IMR-90 (cell line): ENCODE measurements at regions not wholly inside any gene's neighbourhood (a gene's known extent, or its start where the extent isn't known, plus 50 kb on each side); places are given as distances from the start of the nearest gene placed in this dataset.

Experiments used
- ATAC-seq: fragments of 200-7000 bp; cut with Tn5 transposase; 2 replicates; pipeline ENCODE4 v1.9.1; 2020; ENCODE audit warnings: low read depth, mild to moderate bottlenecking, moderate library complexity
- BruUV-seq: library from RNA; stranded (reverse); fragments of 400-500 nt; replicated peaks from 2 replicates; lab custom pipeline; 2021; lab: Mats Ljungman, UMichigan
- CTCF ChIA-PET: fragments of 300-600 bp; formaldehyde crosslinking; extraction: SDS; loops from one replicate; lab custom pipeline; 2021; ENCODE audit warnings: antibody characterized with exemption; lab: Yijun Ruan, JAX
- POLR2A ChIA-PET: fragments of 300-600 bp; sonication (Branson Sonifier 250); formaldehyde crosslinking; loops from one replicate; lab custom pipeline; 2022; ENCODE audit warnings: antibody characterized with exemption; ENCODE audit not compliant: unreplicated experiment; lab: Charles Lee
- DNase-seq: peaks from one replicate; pipeline ENCODE4 v3.0.0; 2013
- H2AFZ ChIP-seq: replicated peaks from 2 replicates; pipeline ENCODE3; 2013; ENCODE audit warnings: low read length, mild to moderate bottlenecking; ENCODE audit not compliant: poor library complexity
- H2AK5ac ChIP-seq: 2 replicates; pipeline ENCODE4 v1.6.1; 2013; ENCODE audit warnings: low read depth, low read length, inconsistent platforms
- H2AK9ac ChIP-seq: replicated peaks from 2 replicates; pipeline ENCODE3; 2013; ENCODE audit warnings: mild to moderate bottlenecking, low read depth, low read length, moderate library complexity; ENCODE audit not compliant: poor library complexity
- H2BK120ac ChIP-seq: 2 replicates; pipeline ENCODE4 v1.6.1; 2013; ENCODE audit warnings: low read depth, low read length, inconsistent platforms
- H2BK15ac ChIP-seq: 3 replicates; pipeline ENCODE4 v1.6.1; 2013; ENCODE audit warnings: low read depth, low read length, inconsistent platforms
- H2BK20ac ChIP-seq: 2 replicates; pipeline ENCODE4 v1.6.1; 2013; ENCODE audit warnings: low read depth, mild to moderate bottlenecking, inconsistent platforms, low read length, moderate library complexity
- H2BK5ac ChIP-seq: 2 replicates; pipeline ENCODE4 v1.6.1; 2013; ENCODE audit warnings: mild to moderate bottlenecking, low read depth, low read length, inconsistent platforms; ENCODE audit not compliant: poor library complexity, severe bottlenecking
- H3K14ac ChIP-seq: replicated peaks from 2 replicates; pipeline ENCODE4 v1.6.1; 2013; ENCODE audit warnings: low read depth, low read length, inconsistent platforms
- H3K18ac ChIP-seq: 2 replicates; pipeline ENCODE4 v1.6.1; 2013; ENCODE audit warnings: low read depth, low read length, control low read depth
- H3K23ac ChIP-seq: 2 replicates; pipeline ENCODE4 v1.6.1; 2013; ENCODE audit warnings: low read depth, low read length, inconsistent platforms
- H3K27ac ChIP-seq: 2 replicates; pipeline ENCODE4 v1.5.1; 2013; ENCODE audit warnings: mild to moderate bottlenecking, control low read depth, low read length; ENCODE audit not compliant: insufficient read depth
- H3K27me3 ChIP-seq: 2 replicates; pipeline ENCODE4 v1.6.1; 2013; ENCODE audit warnings: low read length; ENCODE audit not compliant: control insufficient read depth, insufficient read depth
- H3K36me3 ChIP-seq: 2 replicates; pipeline ENCODE4 v1.6.1; 2013; ENCODE audit warnings: low read length, mixed read lengths; ENCODE audit not compliant: control insufficient read depth, insufficient read depth
- H3K4ac ChIP-seq: 2 replicates; pipeline ENCODE4 v1.6.1; 2013; ENCODE audit warnings: low read depth, low read length, inconsistent platforms
- H3K4me1 ChIP-seq: 2 replicates; pipeline ENCODE4 v1.6.1; 2013; ENCODE audit warnings: low read length, mixed read lengths; ENCODE audit not compliant: control insufficient read depth, insufficient read depth
- H3K4me2 ChIP-seq: 2 replicates; pipeline ENCODE4 v1.6.1; 2013; ENCODE audit warnings: low read depth, mild to moderate bottlenecking, control low read depth, low read length, moderate library complexity
- H3K4me3 ChIP-seq: 2 replicates; pipeline ENCODE4 v1.5.1; 2013; ENCODE audit warnings: low read depth, mild to moderate bottlenecking, control low read depth, low read length, moderate library complexity; ENCODE audit not compliant: insufficient read depth
- H3K56ac ChIP-seq: 2 replicates; pipeline ENCODE4 v1.6.1; 2013; ENCODE audit warnings: low read length, inconsistent platforms; ENCODE audit not compliant: insufficient read depth; ENCODE audit errors: extremely low read depth
- H3K79me1 ChIP-seq, 2 experiments: 2 replicates each; pipeline ENCODE4 v1.6.1; 2013; ENCODE audit warnings: low read length in 2 of 2, inconsistent platforms in 1 of 2, low read depth in 1 of 2
- H3K9ac ChIP-seq: 2 replicates; pipeline ENCODE4 v1.6.1; 2013; ENCODE audit warnings: low read depth, low read length, control low read depth
- H3K9me1 ChIP-seq: 2 replicates; pipeline ENCODE4 v1.6.1; 2013; ENCODE audit warnings: low read length, inconsistent platforms; ENCODE audit not compliant: insufficient read depth
- H3K9me3 ChIP-seq: 2 replicates; pipeline ENCODE4 v1.6.1; 2013; ENCODE audit warnings: low read length; ENCODE audit not compliant: control insufficient read depth, insufficient read depth
- H4K20me1 ChIP-seq: 2 replicates; pipeline ENCODE4 v1.6.1; 2013; ENCODE audit warnings: low read length, inconsistent platforms; ENCODE audit not compliant: insufficient read depth
- H4K5ac ChIP-seq: 2 replicates; pipeline ENCODE4 v1.6.1; 2013; ENCODE audit warnings: mild to moderate bottlenecking, low read depth, low read length, control low read depth
- H4K8ac ChIP-seq, 2 experiments: 2 replicates each; pipeline ENCODE4 v1.6.1; 2013; ENCODE audit warnings: low read depth in 2 of 2, low read length in 2 of 2, control low read depth in 1 of 2, inconsistent platforms in 1 of 2
- H4K91ac ChIP-seq: 2 replicates; pipeline ENCODE4 v1.6.1; 2013; ENCODE audit warnings: low read depth, low read length, inconsistent platforms; ENCODE audit not compliant: insufficient read depth
- BHLHE40 ChIP-seq: fragments of 150-350 bp; IDR thresholded peaks from 2 replicates; pipeline ENCODE4 v1.6.1; 2016; ENCODE audit warnings: mild to moderate bottlenecking, low read depth, low read length
- CHD1 ChIP-seq: IDR thresholded peaks from 2 replicates; pipeline ENCODE4 v1.6.1; 2012; ENCODE audit warnings: low read depth, low read length, improper control_type of control experiment
- NFE2L2 ChIP-seq: fragments of 150-350 bp; IDR thresholded peaks from 2 replicates; pipeline ENCODE4 v1.6.1; 2016; ENCODE audit warnings: low read depth, mild to moderate bottlenecking, low read length
- RCOR1 ChIP-seq: IDR thresholded peaks from 2 replicates; pipeline ENCODE4 v1.6.1; 2012; ENCODE audit warnings: mild to moderate bottlenecking, low read length, improper control_type of control experiment; ENCODE audit not compliant: insufficient replicate concordance
- WGBS, 2 experiments: methylation state at CpG; one replicate each; pipeline versions ENCODE4 v1.1.5 to v1.1.7; 2013; ENCODE audit warnings: missing lambda C conversion rate in 2 of 2; ENCODE audit not compliant: insufficient read length in 1 of 2; ENCODE audit errors: extremely low coverage in 2 of 2; 5-methylcytosine and 5-hydroxymethylcytosine counted together
- dilution Hi-C: fragments of 300-500 bp; cut with HindIII; formaldehyde crosslinking; loops from one replicate; pipeline ENCODE4 v1.14.3; 2018; ENCODE audit warnings: low sequenced_read_pairs; ENCODE audit not compliant: unreplicated experiment
- in situ Hi-C: fragments of 300-500 bp; cut with MboI; formaldehyde crosslinking; loops from 3 replicates; pipeline ENCODE4 v1.14.3; 2019; ENCODE audit warnings: low sequenced_read_pairs, inconsistent platforms, mixed read lengths
- intact Hi-C: fragments of 100-400 bp; cut with micrococcal nuclease; formaldehyde crosslinking; loops from 2 replicates; pipeline ENCODE4 v1.10.0; 2022
- TF ChIP-seq, protein P1 (sequence below): fragments of 150-350 bp; IDR thresholded peaks from 2 replicates; pipeline ENCODE4 v1.6.1; 2017; ENCODE audit warnings: mild to moderate bottlenecking, antibody characterized with exemption, low read length, low read depth
- TF ChIP-seq, protein P2 (sequence below): fragments of 150-350 bp; IDR thresholded peaks from 2 replicates; pipeline ENCODE4 v1.6.1; 2016; ENCODE audit warnings: low read depth, mild to moderate bottlenecking, low read length, moderate library complexity, borderline replicate concordance

DNA sequence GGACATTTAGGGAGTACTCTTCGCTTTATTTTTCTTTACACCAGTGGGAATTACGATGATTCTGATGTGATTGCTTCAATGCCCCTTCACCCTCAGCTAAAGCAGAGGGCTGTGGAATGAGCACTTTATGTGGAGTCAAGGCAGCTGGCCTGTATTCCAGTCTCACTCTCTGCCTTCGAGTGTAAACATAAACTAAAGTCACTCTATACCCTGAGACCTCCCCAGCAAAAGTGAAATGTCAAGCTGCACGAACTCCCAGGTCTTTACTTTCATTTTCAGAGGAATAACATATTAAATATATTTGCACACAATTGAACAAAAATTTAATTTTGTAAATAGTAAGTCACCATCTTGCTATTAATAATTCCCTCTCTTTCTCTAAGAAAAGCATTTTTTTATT, 557.1 kb downstream of the DACH1 start:
- no peaks in the 10 kb centered on the region for H3K36me3 ChIP-seq
- no peak overlapping the region for H2AFZ ChIP-seq
- H2BK5ac ChIP-seq = no peak overlapping the region
- no peaks in the 10 kb centered on the region for H4K20me1 ChIP-seq
- no peaks in the 10 kb centered on the region for H3K79me1 ChIP-seq
- H3K4me2 ChIP-seq = peak overlapping the region; percentile 85; the same call in 1 of the 2 replicates
- no peak overlapping the region for H3K56ac ChIP-seq
- H3K23ac ChIP-seq = no peak overlapping the region
- CTCF ChIA-PET = no interaction called here
- no peak overlapping the region for H3K4me3 ChIP-seq
- DNase-seq = no peak
- H2AK9ac ChIP-seq = no peak overlapping the region
- in situ Hi-C loops = loop anchor here (25.0 kb wide), 1 partner anchor 1252 kb away; no protein-coding TSS in a partner anchor
- H3K14ac ChIP-seq = no peak overlapping the region
- dilution Hi-C loops = no loop called here
- no peak overlapping the region for H4K8ac ChIP-seq
- POLR2A ChIA-PET = no interaction called here
- no peak overlapping the region for H4K5ac ChIP-seq
- intact Hi-C loops = loop anchor here (10.0 kb wide), 1 partner anchor 1255 kb away; no protein-coding TSS in a partner anchor
- BruUV-seq = no TSS peak
- H3K18ac ChIP-seq = no peak overlapping the region
- no peak overlapping the region for H4K91ac ChIP-seq
- H3K4me1 ChIP-seq = no peaks in the 10 kb centered on the region
- TF ChIP-seq NFE2L2 (no peak), CHD1 (no peak), BHLHE40 (no peak), RCOR1 (no peak)
- TF ChIP-seq, protein P1, sequence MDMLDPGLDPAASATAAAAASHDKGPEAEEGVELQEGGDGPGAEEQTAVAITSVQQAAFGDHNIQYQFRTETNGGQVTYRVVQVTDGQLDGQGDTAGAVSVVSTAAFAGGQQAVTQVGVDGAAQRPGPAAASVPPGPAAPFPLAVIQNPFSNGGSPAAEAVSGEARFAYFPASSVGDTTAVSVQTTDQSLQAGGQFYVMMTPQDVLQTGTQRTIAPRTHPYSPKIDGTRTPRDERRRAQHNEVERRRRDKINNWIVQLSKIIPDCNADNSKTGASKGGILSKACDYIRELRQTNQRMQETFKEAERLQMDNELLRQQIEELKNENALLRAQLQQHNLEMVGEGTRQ = no peak
- TF ChIP-seq, protein P2, sequence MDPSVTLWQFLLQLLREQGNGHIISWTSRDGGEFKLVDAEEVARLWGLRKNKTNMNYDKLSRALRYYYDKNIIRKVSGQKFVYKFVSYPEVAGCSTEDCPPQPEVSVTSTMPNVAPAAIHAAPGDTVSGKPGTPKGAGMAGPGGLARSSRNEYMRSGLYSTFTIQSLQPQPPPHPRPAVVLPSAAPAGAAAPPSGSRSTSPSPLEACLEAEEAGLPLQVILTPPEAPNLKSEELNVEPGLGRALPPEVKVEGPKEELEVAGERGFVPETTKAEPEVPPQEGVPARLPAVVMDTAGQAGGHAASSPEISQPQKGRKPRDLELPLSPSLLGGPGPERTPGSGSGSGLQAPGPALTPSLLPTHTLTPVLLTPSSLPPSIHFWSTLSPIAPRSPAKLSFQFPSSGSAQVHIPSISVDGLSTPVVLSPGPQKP = no peak
- no CpG with 5 or more reads among the region's 4 CpGs for WGBS, 2 experiments
- no peak overlapping the region for H2BK20ac ChIP-seq
- no peak overlapping the region for H3K4ac ChIP-seq
- H3K9me1 ChIP-seq = no peaks in the 10 kb centered on the region
- no peaks in the 10 kb centered on the region for H3K9me3 ChIP-seq
- H3K9ac ChIP-seq = no peak overlapping the region
- H2BK120ac ChIP-seq = no peak overlapping the region
- no peaks in the 10 kb centered on the region for H3K27me3 ChIP-seq
- H2BK15ac ChIP-seq = no peak overlapping the region
- no peak overlapping the region for H2AK5ac ChIP-seq
- ATAC-seq = no peak
- no peak overlapping the region for H3K27ac ChIP-seq
